ENCODE measurements at regions not wholly inside any gene's neighbourhood (a gene's known extent, or its start where the extent isn't known, plus 50 kb on each side); places are given as distances from the start of the nearest gene placed in this dataset.

- peaks cover 8% of the 10 kb centered on the region for H3K36me3 ChIP-seq (ENCODE audit: control insufficient read depth, insufficient read depth, low read length)
- peaks cover 34% of the 10 kb centered on the region for H3K36me3 Mint-ChIP-seq
- no peak overlapping the region for H3K4me3 ChIP-seq (ENCODE audit: low read depth, low read length)
- no peak overlapping the region for H3K27ac Mint-ChIP-seq
- no peak overlapping the region for H3K4me3 Mint-ChIP-seq
- H3K9me3 Mint-ChIP-seq: no peaks in the 10 kb centered on the region
- ATAC-seq (ENCODE audit: low read depth in 2 of 2) (no peak), DNase-seq (no peak)
- H3K9me3 ChIP-seq (ENCODE audit: control insufficient read depth in 2 of 2, low read length in 2 of 2): no peaks in the 10 kb centered on the region
- no peaks in the 10 kb centered on the region for H3K27me3 ChIP-seq (ENCODE audit: control insufficient read depth, insufficient read depth, low read length)
- no peaks in the 10 kb centered on the region for H3K27me3 Mint-ChIP-seq
- no peaks in the 10 kb centered on the region for H3K4me1 ChIP-seq (ENCODE audit: control insufficient read depth, insufficient read depth, low read length, poor library complexity, severe bottlenecking)
- H3K27ac ChIP-seq (ENCODE audit: insufficient read depth, low read length, poor library complexity, severe bottlenecking): no peak overlapping the region
- H3K4me1 Mint-ChIP-seq: peaks cover 8 to 24% (median 10%) of the 10 kb centered on the region in 4 donors
These were observed 218.8 kb upstream of the RGS6 start for GRCh38 chr14:71713451-71713850.

GRCh38 chr14:71714225-71714624 is 218.0 kb upstream of the RGS6 start:
- Histone ChIP-seq H3K4me3 (ENCODE audit: low read depth, low read length) (no peak overlapping the region), H3K4me1 (ENCODE audit: control insufficient read depth, insufficient read depth, low read length, poor library complexity, severe bottlenecking) (no peaks in the 10 kb centered on the region), H3K9me3 (ENCODE audit: control insufficient read depth in 2 of 2, low read length in 2 of 2) (no peaks in the 10 kb centered on the region), H3K27me3 (ENCODE audit: control insufficient read depth, insufficient read depth, low read length) (no peaks in the 10 kb centered on the region), H3K36me3 (ENCODE audit: control insufficient read depth, insufficient read depth, low read length) (peaks cover 8% of the 10 kb centered on the region), H3K27ac (ENCODE audit: insufficient read depth, low read length, poor library complexity, severe bottlenecking) (no peak overlapping the region)
- H3K4me3 Mint-ChIP-seq: no peak overlapping the region
- ATAC-seq (ENCODE audit: low read depth in 2 of 2) (no peak), DNase-seq (no peak)
- no peaks in the 10 kb centered on the region for H3K27me3 Mint-ChIP-seq
- H3K36me3 Mint-ChIP-seq: peaks cover 31% of the 10 kb centered on the region
- H3K27ac Mint-ChIP-seq: no peak overlapping the region
- H3K4me1 Mint-ChIP-seq: peaks cover 8 to 24% (median 10%) of the 10 kb centered on the region in 4 donors
- H3K9me3 Mint-ChIP-seq: no peaks in the 10 kb centered on the region

DNA sequence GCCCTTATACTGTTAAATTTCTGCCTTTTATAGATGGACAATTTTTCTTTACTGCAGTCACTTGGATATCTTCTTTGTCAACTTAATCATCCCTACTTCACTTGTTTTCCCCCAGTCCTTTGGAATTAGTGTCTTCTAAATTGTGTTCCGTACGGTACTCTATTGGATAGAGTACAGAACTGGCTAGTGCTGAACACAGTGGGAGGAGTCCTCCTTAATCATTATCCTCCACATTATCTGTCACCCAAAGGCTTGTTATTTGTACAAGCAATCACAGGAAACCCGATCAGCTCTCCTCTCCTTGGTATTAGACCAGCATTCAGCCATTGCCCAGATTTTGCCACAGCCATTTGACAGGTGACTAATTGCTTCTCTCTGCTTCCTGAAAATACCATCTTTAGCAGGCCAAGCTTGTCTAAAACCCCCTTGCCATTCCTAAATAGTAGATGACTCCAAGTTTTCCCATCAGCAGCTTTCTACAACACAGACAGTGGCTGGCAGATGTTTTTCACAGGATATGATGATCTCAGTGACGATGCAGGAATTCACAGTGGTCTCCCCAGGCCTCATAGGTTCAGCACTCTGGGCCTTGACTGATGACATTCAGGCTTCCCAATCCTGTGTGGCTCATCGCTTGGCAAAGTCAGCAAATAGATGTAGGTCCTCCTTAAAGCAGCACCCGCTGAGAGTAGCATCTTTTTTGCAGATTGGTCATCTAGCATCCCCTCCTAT is 216.0 kb upstream of the RGS6 start:
- Histone ChIP-seq H3K4me3 (ENCODE audit: low read depth, low read length) (no peak overlapping the region), H3K27ac (ENCODE audit: insufficient read depth, low read length, poor library complexity, severe bottlenecking) (no peak overlapping the region), H3K4me1 (ENCODE audit: control insufficient read depth, insufficient read depth, low read length, poor library complexity, severe bottlenecking) (no peaks in the 10 kb centered on the region), H3K36me3 (ENCODE audit: control insufficient read depth, insufficient read depth, low read length) (peaks cover 7% of the 10 kb centered on the region), H3K9me3 (ENCODE audit: control insufficient read depth in 2 of 2, low read length in 2 of 2) (no peaks in the 10 kb centered on the region), H3K27me3 (ENCODE audit: control insufficient read depth, insufficient read depth, low read length) (no peaks in the 10 kb centered on the region)
- H3K4me1 Mint-ChIP-seq: peaks cover 3 to 23% (median 5%) of the 10 kb centered on the region in 4 donors
- H3K27ac Mint-ChIP-seq: no peak overlapping the region
- no peaks in the 10 kb centered on the region for H3K27me3 Mint-ChIP-seq
- ATAC-seq (ENCODE audit: low read depth in 2 of 2) (no peak), DNase-seq (no peak)
- H3K36me3 Mint-ChIP-seq: peaks cover 35% of the 10 kb centered on the region
- no peak overlapping the region for H3K4me3 Mint-ChIP-seq
- peaks cover 0 to 2% (median 0%) of the 10 kb centered on the region in 7 donors for H3K9me3 Mint-ChIP-seq

DNA sequence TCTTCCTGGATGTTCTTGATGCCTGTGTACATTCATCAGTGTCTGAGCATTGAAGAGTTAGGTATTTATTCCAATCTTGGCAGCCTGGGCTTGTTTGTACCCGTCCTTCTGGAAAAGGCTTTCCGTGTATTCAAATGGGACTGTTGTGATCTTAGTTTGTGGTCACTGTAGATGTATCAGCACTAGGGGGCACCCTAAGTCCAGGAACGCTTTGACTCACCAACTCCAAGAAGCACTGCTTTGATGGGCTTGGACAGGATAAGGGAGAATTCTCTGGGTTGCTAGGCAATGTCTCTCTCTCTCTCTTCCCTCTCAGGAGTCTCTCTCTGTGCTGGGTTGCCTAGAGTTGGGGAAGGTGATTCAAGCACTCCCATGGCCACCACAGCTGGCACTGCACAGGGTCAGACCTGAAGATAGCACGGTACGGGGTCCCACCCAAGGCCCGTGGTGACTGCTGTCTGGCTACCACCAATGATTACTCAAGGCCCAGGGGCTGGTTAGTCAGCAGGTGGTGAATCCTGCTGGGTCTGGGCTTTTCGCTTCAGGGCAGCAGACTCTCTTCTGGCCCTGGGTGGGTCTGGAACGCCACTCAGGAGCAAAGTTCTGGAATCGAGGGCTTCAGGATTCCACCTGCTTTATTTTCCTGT is 211.1 kb upstream of the RGS6 start:
- Mint-ChIP-seq H3K36me3 (peaks cover 46% of the 10 kb centered on the region), H3K4me1 (peaks cover 4 to 16% (median 7%) of the 10 kb centered on the region in 4 donors), H3K4me3 (no peak overlapping the region), H3K9me3 (peaks cover 0 to 2% (median 0%) of the 10 kb centered on the region in 7 donors), H3K27ac (peak overlapping the region in 1 of 3 donors; percentile 41), H3K27me3 (no peaks in the 10 kb centered on the region)
- no peak overlapping the region for H3K27ac ChIP-seq (ENCODE audit: insufficient read depth, low read length, poor library complexity, severe bottlenecking)
- no peak overlapping the region for H3K4me3 ChIP-seq (ENCODE audit: low read depth, low read length)
- H3K9me3 ChIP-seq (ENCODE audit: control insufficient read depth in 2 of 2, low read length in 2 of 2): no peaks in the 10 kb centered on the region
- H3K27me3 ChIP-seq (ENCODE audit: control insufficient read depth, insufficient read depth, low read length): no peaks in the 10 kb centered on the region
- ATAC-seq (ENCODE audit: low read depth in 2 of 2): no peak
- peak in 1 of 3 donors; percentile 48 for DNase-seq
- H3K36me3 ChIP-seq (ENCODE audit: control insufficient read depth, insufficient read depth, low read length): peaks cover 24% of the 10 kb centered on the region
- H3K4me1 ChIP-seq (ENCODE audit: control insufficient read depth, insufficient read depth, low read length, poor library complexity, severe bottlenecking): no peaks in the 10 kb centered on the region

DNA sequence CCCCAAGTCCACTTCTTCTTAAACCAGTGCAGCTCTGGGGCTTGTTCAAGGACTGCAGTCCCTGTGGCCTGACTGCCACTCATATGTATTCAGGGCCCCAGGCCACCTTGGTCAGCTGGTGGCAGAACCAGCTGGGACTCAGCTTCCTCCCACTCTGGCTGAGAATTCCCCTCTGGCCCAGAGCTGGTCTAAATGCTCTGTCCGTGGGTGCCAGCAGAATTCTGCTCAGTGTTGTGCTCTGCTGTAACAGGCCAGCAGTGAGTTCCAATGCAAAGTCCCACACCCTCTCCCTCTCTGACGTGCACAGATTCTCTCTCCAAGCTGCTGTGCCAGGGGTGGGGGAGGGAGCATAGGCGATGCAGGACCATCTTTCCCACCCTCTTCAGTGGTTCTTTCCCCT is 210.4 kb upstream of the RGS6 start:
- no peak overlapping the region for H3K4me3 Mint-ChIP-seq
- peaks cover 4 to 16% (median 7%) of the 10 kb centered on the region in 4 donors for H3K4me1 Mint-ChIP-seq
- Histone ChIP-seq H3K4me3 (ENCODE audit: low read depth, low read length) (no peak overlapping the region), H3K36me3 (ENCODE audit: control insufficient read depth, insufficient read depth, low read length) (peaks cover 31% of the 10 kb centered on the region), H3K27me3 (ENCODE audit: control insufficient read depth, insufficient read depth, low read length) (no peaks in the 10 kb centered on the region), H3K4me1 (ENCODE audit: control insufficient read depth, insufficient read depth, low read length, poor library complexity, severe bottlenecking) (no peaks in the 10 kb centered on the region), H3K9me3 (ENCODE audit: control insufficient read depth in 2 of 2, low read length in 2 of 2) (no peaks in the 10 kb centered on the region), H3K27ac (ENCODE audit: insufficient read depth, low read length, poor library complexity, severe bottlenecking) (no peak overlapping the region)
- H3K9me3 Mint-ChIP-seq: peaks cover 0 to 2% (median 0%) of the 10 kb centered on the region in 7 donors
- no peak for ATAC-seq (ENCODE audit: low read depth in 2 of 2)
- no peak for DNase-seq
- H3K27me3 Mint-ChIP-seq: no peaks in the 10 kb centered on the region
- peak overlapping the region in 1 of 3 donors; percentile 36 for H3K27ac Mint-ChIP-seq
- peaks cover 49% of the 10 kb centered on the region for H3K36me3 Mint-ChIP-seq

DNA sequence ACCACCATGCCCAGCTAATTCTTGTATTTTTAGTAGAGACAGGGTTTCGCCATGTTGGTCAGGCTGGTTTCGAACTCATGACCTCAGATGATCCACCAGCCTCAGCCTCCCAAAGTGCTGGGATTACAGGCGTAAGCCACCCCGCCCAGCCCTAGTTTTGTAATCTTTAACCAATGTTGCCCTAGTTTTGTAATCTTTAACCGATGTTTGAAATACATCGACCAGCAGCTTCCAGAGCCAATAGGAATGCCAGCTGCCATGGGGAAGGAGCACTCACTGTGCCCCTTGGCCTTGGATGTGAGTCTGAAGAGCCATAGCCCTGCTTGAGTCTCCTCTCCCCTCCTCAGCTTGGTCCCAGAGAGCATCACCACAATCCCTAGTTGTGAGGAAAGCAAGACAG is 209.3 kb upstream of the RGS6 start:
- Mint-ChIP-seq H3K4me1 (peaks cover 4 to 16% (median 7%) of the 10 kb centered on the region in 4 donors), H3K27me3 (no peaks in the 10 kb centered on the region), H3K9me3 (peaks cover 0 to 2% (median 0%) of the 10 kb centered on the region in 7 donors), H3K36me3 (peaks cover 45% of the 10 kb centered on the region), H3K27ac (peak overlapping the region in 1 of 3 donors; percentile 73), H3K4me3 (no peak overlapping the region)
- Histone ChIP-seq H3K9me3 (ENCODE audit: control insufficient read depth in 2 of 2, low read length in 2 of 2) (no peaks in the 10 kb centered on the region), H3K4me1 (ENCODE audit: control insufficient read depth, insufficient read depth, low read length, poor library complexity, severe bottlenecking) (no peaks in the 10 kb centered on the region), H3K4me3 (ENCODE audit: low read depth, low read length) (no peak overlapping the region), H3K36me3 (ENCODE audit: control insufficient read depth, insufficient read depth, low read length) (peaks cover 29% of the 10 kb centered on the region), H3K27ac (ENCODE audit: insufficient read depth, low read length, poor library complexity, severe bottlenecking) (no peak overlapping the region), H3K27me3 (ENCODE audit: control insufficient read depth, insufficient read depth, low read length) (no peaks in the 10 kb centered on the region)
- DNase-seq (no peak), ATAC-seq (ENCODE audit: low read depth in 2 of 2) (no peak)

GRCh38 chr14:71725922-71726579 is 206.2 kb upstream of the RGS6 start:
- peak overlapping the region in 2 of 3 donors; percentile 45 to 69 for H3K27ac Mint-ChIP-seq
- Histone ChIP-seq H3K27me3 (ENCODE audit: control insufficient read depth, insufficient read depth, low read length) (no peaks in the 10 kb centered on the region), H3K27ac (ENCODE audit: insufficient read depth, low read length, poor library complexity, severe bottlenecking) (no peak overlapping the region), H3K4me1 (ENCODE audit: control insufficient read depth, insufficient read depth, low read length, poor library complexity, severe bottlenecking) (no peaks in the 10 kb centered on the region), H3K4me3 (ENCODE audit: low read depth, low read length) (no peak overlapping the region), H3K9me3 (ENCODE audit: control insufficient read depth in 2 of 2, low read length in 2 of 2) (no peaks in the 10 kb centered on the region), H3K36me3 (ENCODE audit: control insufficient read depth, insufficient read depth, low read length) (peaks cover 37% of the 10 kb centered on the region)
- H3K9me3 Mint-ChIP-seq: no peaks in the 10 kb centered on the region
- ATAC-seq (ENCODE audit: low read depth in 2 of 2): peak; percentile 43 to 50
- H3K36me3 Mint-ChIP-seq: peaks cover 47% of the 10 kb centered on the region
- no peaks in the 10 kb centered on the region for H3K27me3 Mint-ChIP-seq
- peaks cover 4 to 16% (median 7%) of the 10 kb centered on the region in 4 donors for H3K4me1 Mint-ChIP-seq
- peak in 1 of 3 donors; percentile 20 for DNase-seq
- H3K4me3 Mint-ChIP-seq: no peak overlapping the region

Data from CD4-positive, CD25-positive, alpha-beta regulatory T cell (primary cell).